Lung (tissue), 11 donors: ENCODE measurements at regions not wholly inside any gene's neighbourhood (a gene's known extent, or its start where the extent isn't known, plus 50 kb on each side); places are given as distances from the start of the nearest gene placed in this dataset.
A peak's percentile ranks its signal among the peaks of the same experiment; 100 is the strongest.

Experiments used
- ATAC-seq: fragments of 200-7000 bp; cut with Tn5 transposase; one replicate; pipeline ENCODE4 v1.9.1; 2020; ENCODE audit warnings: moderate number of reproducible peaks; ENCODE audit not compliant: insufficient read depth, low FRiP score
- DNase-seq, 3 donors: peaks; one replicate each; pipeline ENCODE4 v3.0.0-alpha.2; 2013 to 2017
- H3K27ac ChIP-seq, 2 donors: one replicate each; pipeline ENCODE4 v1.5.1; 2013; ENCODE audit warnings: mild to moderate bottlenecking in 2 of 2, moderate library complexity in 2 of 2, control low read depth in 1 of 2, inconsistent platforms in 1 of 2, low read depth in 1 of 2, low read length in 1 of 2
- H3K27me3 ChIP-seq, 3 donors: one replicate each; pipeline ENCODE4 v1.5.1; 2013; ENCODE audit warnings: low read length in 2 of 3; ENCODE audit not compliant: control insufficient read depth in 3 of 3, insufficient read depth in 3 of 3
- H3K36me3 ChIP-seq, 4 donors: one replicate each; pipeline ENCODE4 v1.5.1; 2013; ENCODE audit warnings: low read length in 4 of 4, mild to moderate bottlenecking in 1 of 4, moderate library complexity in 1 of 4; ENCODE audit not compliant: control insufficient read depth in 4 of 4, insufficient read depth in 4 of 4
- H3K4me1 ChIP-seq, 5 donors: one replicate each; pipeline ENCODE4 v1.5.1; 2013; ENCODE audit warnings: low read length in 5 of 5, mild to moderate bottlenecking in 2 of 5, moderate library complexity in 1 of 5; ENCODE audit not compliant: control insufficient read depth in 5 of 5, insufficient read depth in 5 of 5
- H3K4me3 ChIP-seq: one replicate; pipeline ENCODE4 v1.5.1; 2013; ENCODE audit warnings: mild to moderate bottlenecking, control low read depth, moderate library complexity
- H3K9ac ChIP-seq, 2 donors: one replicate each; pipeline ENCODE4 v1.5.1; 2013; ENCODE audit warnings: low read length in 2 of 2, control low read depth in 1 of 2; ENCODE audit not compliant: insufficient read depth in 1 of 2
- H3K9me3 ChIP-seq, 4 donors: one replicate each; pipeline ENCODE4 v1.5.1; 2013; ENCODE audit warnings: low read length in 3 of 4, mild to moderate bottlenecking in 1 of 4, moderate library complexity in 1 of 4; ENCODE audit not compliant: control insufficient read depth in 4 of 4, insufficient read depth in 3 of 4
- CTCF ChIP-seq: IDR thresholded peaks from 2 replicates; pipeline ENCODE4 v1.5.1; 2012; ENCODE audit warnings: mild to moderate bottlenecking; ENCODE audit errors: control extremely low read depth, extremely low read depth
- WGBS, 2 donors: extraction: QIAGEN DNeasy Blood & Tissue Kit; methylation state at CpG; one replicate each; pipeline ENCODE4 v1.1.7; 2013; 5-methylcytosine and 5-hydroxymethylcytosine counted together
- donor health status: control.
- donor health status: control.
- donor health status: Bipolar disorder and iron deficiency.
- donor health status: healthy.
- donor health status: DM: yes; HTN: yes; CAD: no.

GRCh38 chr2:204081487-204082425, 145.2 kb downstream of the ICOS start:
- no peaks in the 10 kb centered on the region for H3K9me3 ChIP-seq
- no peak overlapping the region for H3K27ac ChIP-seq
- WGBS, 2 donors: 85 to 90% methylated on average over 12 of the region's 12 CpGs
- ATAC-seq (no peak), DNase-seq (no peak)
- no peaks in the 10 kb centered on the region for H3K27me3 ChIP-seq
- H3K36me3 ChIP-seq: no peaks in the 10 kb centered on the region
- H3K4me1 ChIP-seq: no peaks in the 10 kb centered on the region
- TF ChIP-seq CTCF: no peak
- no peak overlapping the region for H3K9ac ChIP-seq
- H3K4me3 ChIP-seq: no peak overlapping the region

GRCh38 chr2:204086167-204086566, 149.6 kb downstream of the ICOS start:
- no peaks in the 10 kb centered on the region for H3K27me3 ChIP-seq
- 44 to 87% methylated on average over 1 of the region's 1 CpG for WGBS, 2 donors
- no peaks in the 10 kb centered on the region for H3K4me1 ChIP-seq
- no peak for ATAC-seq
- no peaks in the 10 kb centered on the region for H3K36me3 ChIP-seq
- H3K9me3 ChIP-seq: no peaks in the 10 kb centered on the region
- DNase-seq: peak in 1 of 3 donors; percentile 8
- no peak overlapping the region for H3K4me3 ChIP-seq
- H3K9ac ChIP-seq: no peak overlapping the region
- no peak overlapping the region for H3K27ac ChIP-seq
- TF ChIP-seq CTCF: no peak

- no peak for DNase-seq
- Histone ChIP-seq H3K36me3 (no peaks in the 10 kb centered on the region), H3K4me1 (no peaks in the 10 kb centered on the region), H3K9me3 (peaks cover 0 to 2% (median 0%) of the 10 kb centered on the region in 4 donors), H3K9ac (no peak overlapping the region), H3K27me3 (no peaks in the 10 kb centered on the region), H3K27ac (no peak overlapping the region), H3K4me3 (no peak overlapping the region)
- 90% methylated on average over 2 of the region's 2 CpGs for WGBS, 2 donors
- no peak for ATAC-seq
- TF ChIP-seq CTCF: no peak
These were observed 152.5 kb downstream of the ICOS start for GRCh38 chr2:204089105-204089504.
